Nephron progenitor cell (in vitro differentiated cells): ENCODE measurements at regions not wholly inside any gene's neighbourhood (a gene's known extent, or its start where the extent isn't known, plus 50 kb on each side); places are given as distances from the start of the nearest gene placed in this dataset.

ENCODE experiments used
- DNase-seq: peaks from one replicate; pipeline ENCODE4 v3.0.0; 2021
- H3K27ac Mint-ChIP-seq: 2 replicates; pipeline ENCODE4 v1.8.0; 2021; ENCODE audit warnings: mild to moderate bottlenecking, moderate library complexity, mixed read lengths
- H3K27me3 Mint-ChIP-seq: 2 replicates; pipeline ENCODE4 v1.8.0; 2021; ENCODE audit warnings: mild to moderate bottlenecking, low read depth, mixed read lengths; ENCODE audit not compliant: poor library complexity
- H3K36me3 Mint-ChIP-seq: 2 replicates; pipeline ENCODE4 v1.8.0; 2021; ENCODE audit warnings: low read depth, mixed read lengths
- H3K4me1 Mint-ChIP-seq: 2 replicates; pipeline ENCODE4 v1.8.0; 2021; ENCODE audit warnings: mixed read lengths
- H3K4me3 Mint-ChIP-seq: 2 replicates; pipeline ENCODE4 v1.8.0; 2021; ENCODE audit warnings: mild to moderate bottlenecking, moderate library complexity, mixed read lengths
- H3K9me3 Mint-ChIP-seq: 2 replicates; pipeline ENCODE4 v1.8.0; 2021; ENCODE audit warnings: mild to moderate bottlenecking, moderate library complexity, mixed read lengths
- CTCF ChIP-seq: fragments of 200-600 bp; sonication (generic); IDR thresholded peaks from 2 replicates; pipeline ENCODE4 v1.5.0; 2021; ENCODE audit warnings: antibody characterized with exemption

- no peak for DNase-seq
- TF ChIP-seq CTCF, result no peak
- no peak overlapping the region for H3K27ac Mint-ChIP-seq
- peaks cover 21% of the 10 kb centered on the region for H3K36me3 Mint-ChIP-seq
- peaks cover 18% of the 10 kb centered on the region for H3K9me3 Mint-ChIP-seq
- no peak overlapping the region for H3K4me3 Mint-ChIP-seq
- H3K27me3 Mint-ChIP-seq, result peaks cover 3% of the 10 kb centered on the region
- no peaks in the 10 kb centered on the region for H3K4me1 Mint-ChIP-seq
Observed at GRCh38 chr1:178020968-178021640, 51.2 kb upstream of the SEC16B start.

- Mint-ChIP-seq H3K27ac (no peak overlapping the region), H3K27me3 (peaks cover 4% of the 10 kb centered on the region), H3K4me3 (no peak overlapping the region), H3K9me3 (peaks cover 12% of the 10 kb centered on the region), H3K4me1 (no peaks in the 10 kb centered on the region), H3K36me3 (peaks cover 15% of the 10 kb centered on the region)
- no peak for DNase-seq
- no peak for TF ChIP-seq CTCF
Observed at GRCh38 chr1:178021950-178022349, 52.1 kb upstream of the SEC16B start.

GRCh38 chr1:178023181-178023618 is 53.3 kb upstream of the SEC16B start:
- no peaks in the 10 kb centered on the region for H3K9me3 Mint-ChIP-seq
- H3K27me3 Mint-ChIP-seq, result peaks cover 4% of the 10 kb centered on the region
- H3K4me3 Mint-ChIP-seq, result no peak overlapping the region
- no peak for TF ChIP-seq CTCF
- H3K4me1 Mint-ChIP-seq, result no peaks in the 10 kb centered on the region
- no peak overlapping the region for H3K27ac Mint-ChIP-seq
- no peak for DNase-seq
- peaks cover 3% of the 10 kb centered on the region for H3K36me3 Mint-ChIP-seq

DNA sequence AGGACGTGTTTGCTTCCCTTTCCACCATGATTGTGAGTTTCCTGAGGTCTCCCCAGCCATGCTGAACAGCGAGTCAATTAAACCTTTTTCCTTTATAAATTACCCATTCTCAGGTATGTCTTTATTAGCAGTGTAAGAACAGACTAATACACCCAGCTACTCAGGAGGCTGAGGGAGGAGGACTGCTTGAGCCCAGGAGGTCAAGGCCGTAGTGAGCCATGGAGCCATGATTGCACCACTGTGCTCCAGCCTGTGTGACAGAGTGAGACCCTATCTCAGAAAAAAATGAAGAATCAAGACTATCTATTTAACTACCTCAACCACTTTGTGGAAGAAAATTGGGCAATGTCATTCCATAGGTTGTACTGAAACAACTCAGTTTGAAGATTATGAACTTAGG is 54.6 kb upstream of the SEC16B start:
- DNase-seq, result no peak
- H3K4me1 Mint-ChIP-seq, result no peaks in the 10 kb centered on the region
- TF ChIP-seq CTCF, result no peak
- no peak overlapping the region for H3K27ac Mint-ChIP-seq
- no peaks in the 10 kb centered on the region for H3K9me3 Mint-ChIP-seq
- H3K4me3 Mint-ChIP-seq, result no peak overlapping the region
- peaks cover 4% of the 10 kb centered on the region for H3K27me3 Mint-ChIP-seq
- peaks cover 3% of the 10 kb centered on the region for H3K36me3 Mint-ChIP-seq

- Mint-ChIP-seq H3K9me3 (no peaks in the 10 kb centered on the region), H3K27me3 (peaks cover 4% of the 10 kb centered on the region), H3K27ac (no peak overlapping the region), H3K4me1 (no peaks in the 10 kb centered on the region), H3K36me3 (peaks cover 3% of the 10 kb centered on the region), H3K4me3 (no peak overlapping the region)
- no peak for DNase-seq
- TF ChIP-seq CTCF, result no peak
Observed at GRCh38 chr1:178025613-178026356, 55.9 kb upstream of the SEC16B start.
